ENCODE measurements at regions not wholly inside any gene's neighbourhood (a gene's known extent, or its start where the extent isn't known, plus 50 kb on each side); places are given as distances from the start of the nearest gene placed in this dataset.

- TF ChIP-seq POLR2A (IDR thresholded peaks at IDR 0.05): no peak
- no peak for TF ChIP-seq CTCF (IDR thresholded peaks at IDR 0.05 in 4 of 5, conservative IDR thresholded peaks at IDR 0.05 in 1 of 5)
These were observed 371.1 kb downstream of the RAB38 start for GRCh38 chr11:87804176-87804575.
